ENCODE measurements at regions not wholly inside any gene's neighbourhood (a gene's known extent, or its start where the extent isn't known, plus 50 kb on each side); places are given as distances from the start of the nearest gene placed in this dataset.

GRCh38 chr12:19671695-19672094, 232.4 kb downstream of the AEBP2 start:
- Histone ChIP-seq H3K36me3 (ENCODE audit: control insufficient read depth in 4 of 4, insufficient read depth in 3 of 4, low read depth in 1 of 4, low read length in 3 of 4) (no peaks in the 10 kb centered on the region), H3K27ac (ENCODE audit: low read depth in 1 of 2, low read length in 2 of 2) (no peak overlapping the region), H3K9ac (ENCODE audit: low read depth in 1 of 2, low read length in 2 of 2) (no peak overlapping the region), H3K9me3 (ENCODE audit: control insufficient read depth in 4 of 4, low read length in 3 of 4) (no peaks in the 10 kb centered on the region), H3K4me1 (ENCODE audit: control insufficient read depth in 4 of 4, insufficient read depth in 4 of 4, low read length in 3 of 4) (no peaks in the 10 kb centered on the region), H3K27me3 (ENCODE audit: control insufficient read depth in 4 of 4, insufficient read depth in 4 of 4, low read length in 3 of 4) (no peaks in the 10 kb centered on the region), H3K4me3 (ENCODE audit: low read depth in 1 of 3, low read length in 3 of 3) (no peak overlapping the region)
- no peak for DNase-seq (ENCODE audit: low spot score)
- TF ChIP-seq HNF4G (IDR thresholded peaks at IDR 0.05) (no peak), MAX (IDR thresholded peaks at IDR 0.05) (no peak), RXRA (IDR thresholded peaks at IDR 0.05) (no peak), SP1 (IDR thresholded peaks at IDR 0.05) (no peak), RAD21 (IDR thresholded peaks at IDR 0.05) (no peak), ZBTB33 (IDR thresholded peaks at IDR 0.05) (no peak), NR2F2 (IDR thresholded peaks at IDR 0.05) (no peak), YY1 (IDR thresholded peaks at IDR 0.05) (no peak), EGR1 (IDR thresholded peaks at IDR 0.05; ENCODE audit: low read depth in 2 of 2) (no peak), JUND (IDR thresholded peaks at IDR 0.05) (no peak), FOXA1 (IDR thresholded peaks at IDR 0.05) (no peak), GABPA (IDR thresholded peaks at IDR 0.05 in 1 of 2, conservative IDR thresholded peaks at IDR 0.05 in 1 of 2) (no peak), HNF4A (conservative IDR thresholded peaks at IDR 0.05) (no peak), TAF1 (conservative IDR thresholded peaks at IDR 0.05) (no peak), FOXA2 (IDR thresholded peaks at IDR 0.05) (no peak)
- TF ChIP-seq, protein P1, sequence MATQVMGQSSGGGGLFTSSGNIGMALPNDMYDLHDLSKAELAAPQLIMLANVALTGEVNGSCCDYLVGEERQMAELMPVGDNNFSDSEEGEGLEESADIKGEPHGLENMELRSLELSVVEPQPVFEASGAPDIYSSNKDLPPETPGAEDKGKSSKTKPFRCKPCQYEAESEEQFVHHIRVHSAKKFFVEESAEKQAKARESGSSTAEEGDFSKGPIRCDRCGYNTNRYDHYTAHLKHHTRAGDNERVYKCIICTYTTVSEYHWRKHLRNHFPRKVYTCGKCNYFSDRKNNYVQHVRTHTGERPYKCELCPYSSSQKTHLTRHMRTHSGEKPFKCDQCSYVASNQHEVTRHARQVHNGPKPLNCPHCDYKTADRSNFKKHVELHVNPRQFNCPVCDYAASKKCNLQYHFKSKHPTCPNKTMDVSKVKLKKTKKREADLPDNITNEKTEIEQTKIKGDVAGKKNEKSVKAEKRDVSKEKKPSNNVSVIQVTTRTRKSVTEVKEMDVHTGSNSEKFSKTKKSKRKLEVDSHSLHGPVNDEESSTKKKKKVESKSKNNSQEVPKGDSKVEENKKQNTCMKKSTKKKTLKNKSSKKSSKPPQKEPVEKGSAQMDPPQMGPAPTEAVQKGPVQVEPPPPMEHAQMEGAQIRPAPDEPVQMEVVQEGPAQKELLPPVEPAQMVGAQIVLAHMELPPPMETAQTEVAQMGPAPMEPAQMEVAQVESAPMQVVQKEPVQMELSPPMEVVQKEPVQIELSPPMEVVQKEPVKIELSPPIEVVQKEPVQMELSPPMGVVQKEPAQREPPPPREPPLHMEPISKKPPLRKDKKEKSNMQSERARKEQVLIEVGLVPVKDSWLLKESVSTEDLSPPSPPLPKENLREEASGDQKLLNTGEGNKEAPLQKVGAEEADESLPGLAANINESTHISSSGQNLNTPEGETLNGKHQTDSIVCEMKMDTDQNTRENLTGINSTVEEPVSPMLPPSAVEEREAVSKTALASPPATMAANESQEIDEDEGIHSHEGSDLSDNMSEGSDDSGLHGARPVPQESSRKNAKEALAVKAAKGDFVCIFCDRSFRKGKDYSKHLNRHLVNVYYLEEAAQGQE (IDR thresholded peaks at IDR 0.05): no peak
- TF ChIP-seq, protein P2, sequence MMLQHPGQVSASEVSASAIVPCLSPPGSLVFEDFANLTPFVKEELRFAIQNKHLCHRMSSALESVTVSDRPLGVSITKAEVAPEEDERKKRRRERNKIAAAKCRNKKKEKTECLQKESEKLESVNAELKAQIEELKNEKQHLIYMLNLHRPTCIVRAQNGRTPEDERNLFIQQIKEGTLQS (IDR thresholded peaks at IDR 0.05): no peak
- TF ChIP-seq, protein P3, sequence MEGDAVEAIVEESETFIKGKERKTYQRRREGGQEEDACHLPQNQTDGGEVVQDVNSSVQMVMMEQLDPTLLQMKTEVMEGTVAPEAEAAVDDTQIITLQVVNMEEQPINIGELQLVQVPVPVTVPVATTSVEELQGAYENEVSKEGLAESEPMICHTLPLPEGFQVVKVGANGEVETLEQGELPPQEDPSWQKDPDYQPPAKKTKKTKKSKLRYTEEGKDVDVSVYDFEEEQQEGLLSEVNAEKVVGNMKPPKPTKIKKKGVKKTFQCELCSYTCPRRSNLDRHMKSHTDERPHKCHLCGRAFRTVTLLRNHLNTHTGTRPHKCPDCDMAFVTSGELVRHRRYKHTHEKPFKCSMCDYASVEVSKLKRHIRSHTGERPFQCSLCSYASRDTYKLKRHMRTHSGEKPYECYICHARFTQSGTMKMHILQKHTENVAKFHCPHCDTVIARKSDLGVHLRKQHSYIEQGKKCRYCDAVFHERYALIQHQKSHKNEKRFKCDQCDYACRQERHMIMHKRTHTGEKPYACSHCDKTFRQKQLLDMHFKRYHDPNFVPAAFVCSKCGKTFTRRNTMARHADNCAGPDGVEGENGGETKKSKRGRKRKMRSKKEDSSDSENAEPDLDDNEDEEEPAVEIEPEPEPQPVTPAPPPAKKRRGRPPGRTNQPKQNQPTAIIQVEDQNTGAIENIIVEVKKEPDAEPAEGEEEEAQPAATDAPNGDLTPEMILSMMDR (IDR thresholded peaks at IDR 0.05; ENCODE audit: low read depth, low read length, missing input control): no peak
